ENCODE measurements at regions not wholly inside any gene's neighbourhood (a gene's known extent, or its start where the extent isn't known, plus 50 kb on each side); places are given as distances from the start of the nearest gene placed in this dataset.

- no peak overlapping the region for H3K4me3 ChIP-seq (ENCODE audit: low read depth, low read length)
- DNase-seq (ENCODE audit: low read depth) = peak; percentile 55
- TF ChIP-seq CTCF (IDR thresholded peaks at IDR 0.05; ENCODE audit: insufficient read depth, low read length) = no peak
Observed at GRCh38 chr21:41621513-41621912, 113.6 kb upstream of the TMPRSS2 start.

GRCh38 chr21:41620982-41621381 lies 113.0 kb upstream of the TMPRSS2 start:
- no peak for TF ChIP-seq CTCF (IDR thresholded peaks at IDR 0.05; ENCODE audit: insufficient read depth, low read length)
- H3K4me3 ChIP-seq (ENCODE audit: low read depth, low read length) = no peak overlapping the region
- DNase-seq (ENCODE audit: low read depth) = peak; percentile 63

GRCh38 chr21:41620541-41620940 lies 112.6 kb upstream of the TMPRSS2 start:
- no peak for TF ChIP-seq CTCF (IDR thresholded peaks at IDR 0.05; ENCODE audit: insufficient read depth, low read length)
- DNase-seq (ENCODE audit: low read depth) = no peak

GRCh38 chr21:41616031-41616591 lies 108.2 kb upstream of the TMPRSS2 start:
- TF ChIP-seq CTCF (IDR thresholded peaks at IDR 0.05; ENCODE audit: insufficient read depth, low read length) = no peak
- DNase-seq (ENCODE audit: low read depth) = peak; percentile 98
- no peak overlapping the region for H3K4me3 ChIP-seq (ENCODE audit: low read depth, low read length)

More at GRCh38 chr21:41620541-41620940, 112.6 kb upstream of the TMPRSS2 start:
- H3K4me3 ChIP-seq (ENCODE audit: low read depth, low read length) = no peak overlapping the region

GRCh38 chr21:41615613-41616012 lies 107.7 kb upstream of the TMPRSS2 start:
- peak; percentile 100 for DNase-seq (ENCODE audit: low read depth)
- TF ChIP-seq CTCF (IDR thresholded peaks at IDR 0.05; ENCODE audit: insufficient read depth, low read length) = no peak
- H3K4me3 ChIP-seq (ENCODE audit: low read depth, low read length) = no peak overlapping the region

- DNase-seq (ENCODE audit: low read depth) = no peak
- TF ChIP-seq CTCF (IDR thresholded peaks at IDR 0.05; ENCODE audit: insufficient read depth, low read length) = no peak
- no peak overlapping the region for H3K4me3 ChIP-seq (ENCODE audit: low read depth, low read length)
Observed at GRCh38 chr21:41614511-41614910, 106.6 kb upstream of the TMPRSS2 start.

- DNase-seq (ENCODE audit: low read depth) = no peak
- no peak for TF ChIP-seq CTCF (IDR thresholded peaks at IDR 0.05; ENCODE audit: insufficient read depth, low read length)
- no peak overlapping the region for H3K4me3 ChIP-seq (ENCODE audit: low read depth, low read length)
Observed at GRCh38 chr21:41613533-41613909, 105.6 kb upstream of the TMPRSS2 start.
